CD4-positive, alpha-beta T cell (primary cell): ENCODE measurements at regions not wholly inside any gene's neighbourhood (a gene's known extent, or its start where the extent isn't known, plus 50 kb on each side); places are given as distances from the start of the nearest gene placed in this dataset.

Experiments used
- ATAC-seq: fragments of 200-7000 bp; cut with Tn5 transposase; one replicate; pipeline ENCODE4 v1.10.0; 2022; ENCODE audit warnings: mild to moderate bottlenecking; ENCODE audit not compliant: poor library complexity
- CTCF ChIA-PET: fragments of 350-600 bp; sonication (Branson Sonifier 250); formaldehyde crosslinking; loops from one replicate; lab custom pipeline; 2021; ENCODE audit warnings: antibody characterized with exemption, inconsistent platforms; lab: Charles Lee
- POLR2A ChIA-PET: fragments of 350-600 bp; sonication (Branson Sonifier 250); formaldehyde crosslinking; loops from one replicate; lab custom pipeline; 2021; ENCODE audit warnings: antibody characterized with exemption, inconsistent platforms; lab: Charles Lee
- DNase-seq, 14 experiments: peaks; one replicate each; pipeline ENCODE4 v3.0.0-alpha.2; 2013 to 2020; ENCODE audit warnings: mixed read lengths in 2 of 14
- H3K27ac ChIP-seq, 2 donors: one replicate each; pipeline versions ENCODE4 v1.5.1 to v1.7.0; 2013; ENCODE audit warnings: low read length in 2 of 2, low read depth in 1 of 2, mild to moderate bottlenecking in 1 of 2
- H3K27me3 ChIP-seq, 2 experiments: 1 replicate in 1 of 2; 2 replicates in 1 of 2; pipeline versions ENCODE4 v1.6.1 to v1.7.0; 2013; ENCODE audit warnings: low read length in 2 of 2, control low read depth in 1 of 2, mild to moderate bottlenecking in 1 of 2, moderate library complexity in 1 of 2; ENCODE audit not compliant: insufficient read depth in 2 of 2, control insufficient read depth in 1 of 2
- H3K36me3 ChIP-seq: one replicate; pipeline ENCODE4 v1.6.1; 2013; ENCODE audit warnings: low read length, control low read depth; ENCODE audit not compliant: insufficient read depth
- H3K4me1 ChIP-seq: one replicate; pipeline ENCODE4 v1.6.1; 2013; ENCODE audit warnings: low read length, control low read depth; ENCODE audit not compliant: insufficient read depth
- H3K4me3 ChIP-seq: one replicate; pipeline ENCODE4 v1.5.1; 2013; ENCODE audit warnings: mild to moderate bottlenecking, low read length, moderate library complexity
- H3K9me3 ChIP-seq, 2 experiments: 1 replicate in 1 of 2; 2 replicates in 1 of 2; pipeline versions ENCODE4 v1.6.1 to v1.7.0; 2013; ENCODE audit warnings: low read length in 2 of 2, mild to moderate bottlenecking in 2 of 2, control low read depth in 1 of 2, moderate library complexity in 1 of 2; ENCODE audit not compliant: control insufficient read depth in 1 of 2, insufficient read depth in 1 of 2
- H3K27ac Mint-ChIP-seq: one replicate; pipeline ENCODE4 v1.8.0; 2020; ENCODE audit warnings: mixed read lengths
- H3K27me3 Mint-ChIP-seq: one replicate; pipeline ENCODE4 v1.8.0; 2021; ENCODE audit warnings: mixed read lengths
- H3K36me3 Mint-ChIP-seq: one replicate; pipeline ENCODE4 v1.8.0; 2021; ENCODE audit warnings: low read depth, mixed read lengths
- H3K4me1 Mint-ChIP-seq: one replicate; pipeline ENCODE4 v1.8.0; 2021; ENCODE audit warnings: low read depth, mixed read lengths
- H3K4me3 Mint-ChIP-seq: one replicate; pipeline ENCODE4 v1.8.0; 2020; ENCODE audit warnings: mild to moderate bottlenecking, mixed read lengths
- H3K9me3 Mint-ChIP-seq: one replicate; pipeline ENCODE4 v1.8.0; 2020; ENCODE audit warnings: mixed read lengths
- CTCF ChIP-seq: fragments of 200-600 bp; IDR thresholded peaks from one replicate; pipeline ENCODE4 v1.8.0; 2022; ENCODE audit warnings: antibody characterized with exemption, mild to moderate bottlenecking
- intact Hi-C, 2 experiments: fragments of 100-400 bp; cut with DNase I in 1 of 2; cut with micrococcal nuclease in 1 of 2; formaldehyde crosslinking; loops; one replicate each; pipeline versions ENCODE4 v1.15.1 to v1.9.0; 2023 to 2025; cut with DNase I, micrococcal nuclease

DNA sequence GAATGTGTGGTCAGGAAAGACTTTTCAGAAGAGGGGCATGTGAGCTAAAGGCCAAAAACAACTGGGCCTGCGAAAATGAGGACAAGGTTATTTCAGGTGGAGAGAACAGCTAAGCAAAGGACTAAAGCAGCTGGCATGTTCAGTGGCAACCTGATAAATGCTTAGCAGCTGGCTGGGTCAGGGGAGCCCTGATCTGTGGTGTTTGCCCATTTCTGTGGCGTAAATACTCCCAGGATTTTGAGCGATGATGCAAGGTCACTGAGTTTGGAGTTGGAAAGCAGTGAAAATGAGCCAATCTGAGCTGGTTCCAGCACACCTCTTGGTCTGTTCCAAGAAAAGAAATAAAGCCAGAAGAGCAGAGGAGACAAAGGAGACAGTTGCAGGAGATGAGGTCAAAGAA lies 704.3 kb downstream of the UQCRFS1 start:
- intact Hi-C loops: no loop called here
- Mint-ChIP-seq H3K4me1 (no peaks in the 10 kb centered on the region), H3K27me3 (peaks cover 10% of the 10 kb centered on the region), H3K4me3 (no peak overlapping the region), H3K9me3 (no peaks in the 10 kb centered on the region), H3K27ac (no peak overlapping the region), H3K36me3 (no peaks in the 10 kb centered on the region)
- H3K4me3 ChIP-seq: no peak overlapping the region
- DNase-seq: no peak
- no peaks in the 10 kb centered on the region for H3K36me3 ChIP-seq
- H3K9me3 ChIP-seq: no peaks in the 10 kb centered on the region
- POLR2A ChIA-PET: no interaction called here
- CTCF ChIA-PET: no interaction called here
- H3K27me3 ChIP-seq: no peaks in the 10 kb centered on the region
- no peaks in the 10 kb centered on the region for H3K4me1 ChIP-seq
- H3K27ac ChIP-seq: no peak overlapping the region
- no peak for TF ChIP-seq CTCF
- ATAC-seq: no peak

DNA sequence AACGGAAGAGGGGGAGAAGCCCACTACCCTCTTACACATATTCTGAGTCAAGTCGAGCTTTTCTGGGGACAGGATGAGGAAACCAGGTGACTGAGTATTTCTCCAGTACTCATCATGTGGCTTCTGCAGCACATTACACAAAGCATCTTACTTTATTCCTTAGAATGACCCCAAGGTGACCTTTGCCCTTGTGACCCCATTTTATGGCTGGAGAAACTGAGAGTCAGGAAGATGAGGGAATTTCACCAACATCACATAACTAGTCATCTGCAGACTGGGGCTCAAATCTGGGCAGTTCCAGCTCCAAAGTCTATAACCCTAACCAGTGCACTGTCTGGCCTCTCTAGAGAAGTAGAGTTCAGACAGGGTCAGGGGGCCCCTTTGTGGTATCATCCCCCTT lies 707.0 kb downstream of the UQCRFS1 start:
- DNase-seq (no peak), ATAC-seq (no peak)
- no peak overlapping the region for H3K27ac Mint-ChIP-seq
- H3K27me3 ChIP-seq: no peaks in the 10 kb centered on the region
- H3K27ac ChIP-seq: no peak overlapping the region
- no peak overlapping the region for H3K4me3 ChIP-seq
- no peaks in the 10 kb centered on the region for H3K36me3 Mint-ChIP-seq
- no peak overlapping the region for H3K4me3 Mint-ChIP-seq
- H3K27me3 Mint-ChIP-seq: peaks cover 4% of the 10 kb centered on the region
- H3K9me3 Mint-ChIP-seq: no peaks in the 10 kb centered on the region
- no peaks in the 10 kb centered on the region for H3K36me3 ChIP-seq
- H3K4me1 ChIP-seq: no peaks in the 10 kb centered on the region
- peaks cover 19% of the 10 kb centered on the region for H3K4me1 Mint-ChIP-seq
- no peak for TF ChIP-seq CTCF
- H3K9me3 ChIP-seq: peaks cover 0 to 1% of the 10 kb centered on the region in 2 experiments
- ChIA-PET CTCF (no interaction called here), POLR2A (no interaction called here)
- intact Hi-C loops: no loop called here

DNA sequence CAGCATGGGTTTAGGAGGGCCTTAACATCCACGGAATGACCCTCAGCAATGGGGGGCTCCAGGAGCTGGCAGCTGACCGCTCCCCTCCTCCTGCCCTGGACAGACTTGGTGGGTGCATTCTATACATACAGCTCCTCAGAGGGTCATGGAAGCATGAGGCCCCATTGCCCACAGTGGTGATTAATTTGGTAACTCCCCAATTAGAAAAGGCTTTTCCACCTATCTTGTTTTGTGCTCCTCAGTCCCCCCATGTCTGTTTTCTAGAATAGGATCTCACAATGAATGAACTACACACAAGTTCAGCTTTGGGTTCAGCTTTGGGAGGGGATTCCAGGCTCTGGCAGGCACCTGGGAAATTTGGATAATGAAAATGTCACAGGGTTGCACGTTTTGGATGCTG lies 707.8 kb downstream of the UQCRFS1 start:
- peaks cover 3% of the 10 kb centered on the region for H3K4me1 ChIP-seq
- TF ChIP-seq CTCF: no peak
- no peak for DNase-seq
- Mint-ChIP-seq H3K36me3 (no peaks in the 10 kb centered on the region), H3K27ac (no peak overlapping the region), H3K4me3 (no peak overlapping the region), H3K9me3 (no peaks in the 10 kb centered on the region), H3K4me1 (peaks cover 21% of the 10 kb centered on the region), H3K27me3 (peaks cover 4% of the 10 kb centered on the region)
- H3K27me3 ChIP-seq: no peaks in the 10 kb centered on the region
- CTCF ChIA-PET: no interaction called here
- no peak for ATAC-seq
- POLR2A ChIA-PET: no interaction called here
- peaks cover 0 to 9% of the 10 kb centered on the region in 2 experiments for H3K9me3 ChIP-seq
- intact Hi-C loops: no loop called here
- H3K27ac ChIP-seq: no peak overlapping the region
- no peaks in the 10 kb centered on the region for H3K36me3 ChIP-seq
- H3K4me3 ChIP-seq: no peak overlapping the region
